ENCODE measurements at regions not wholly inside any gene's neighbourhood (a gene's known extent, or its start where the extent isn't known, plus 50 kb on each side); places are given as distances from the start of the nearest gene placed in this dataset.

GRCh38 chr4:96599752-96600151, 759.9 kb downstream of the PDHA2 start:
- H3K36me3 ChIP-seq (ENCODE audit: control insufficient read depth, low read depth, low read length) = no peaks in the 10 kb centered on the region
- no peak overlapping the region for H3K27ac ChIP-seq (ENCODE audit: low read length)
- no peaks in the 10 kb centered on the region for H3K27me3 ChIP-seq (ENCODE audit: control insufficient read depth, insufficient read depth, low read length)
- peaks cover 8% of the 10 kb centered on the region for H3K4me1 ChIP-seq (ENCODE audit: control insufficient read depth, low read depth, low read length)
- H3K9me3 ChIP-seq (ENCODE audit: control insufficient read depth, low read depth, low read length) = no peaks in the 10 kb centered on the region
- no peak overlapping the region for H3K9ac ChIP-seq (ENCODE audit: low read length)
- H3K4me3 ChIP-seq (ENCODE audit: low read length) = no peak overlapping the region

DNA sequence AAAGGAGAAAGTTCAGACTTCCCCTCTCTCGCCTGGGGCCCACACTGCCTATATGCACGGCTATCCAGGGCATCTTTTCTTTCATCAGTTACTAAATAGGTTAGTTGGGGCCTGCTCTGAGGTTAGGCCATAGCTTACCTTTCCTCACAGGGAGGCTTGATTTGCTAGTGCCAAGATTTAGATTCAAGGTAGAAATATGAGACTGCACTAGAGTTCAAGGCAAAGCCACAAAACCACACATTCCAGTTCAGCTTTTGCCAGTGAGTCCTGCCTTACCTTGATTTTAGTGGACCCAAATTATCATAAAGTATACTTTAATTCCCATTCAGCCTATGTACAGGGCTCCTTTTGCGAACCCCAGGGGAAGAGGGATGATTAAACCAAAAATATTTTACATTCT, 762.8 kb downstream of the PDHA2 start:
- Histone ChIP-seq H3K4me3 (ENCODE audit: low read length) (no peak overlapping the region), H3K4me1 (ENCODE audit: control insufficient read depth, low read depth, low read length) (peaks cover 8% of the 10 kb centered on the region), H3K27ac (ENCODE audit: low read length) (no peak overlapping the region), H3K9me3 (ENCODE audit: control insufficient read depth, low read depth, low read length) (no peaks in the 10 kb centered on the region), H3K36me3 (ENCODE audit: control insufficient read depth, low read depth, low read length) (no peaks in the 10 kb centered on the region), H3K9ac (ENCODE audit: low read length) (no peak overlapping the region), H3K27me3 (ENCODE audit: control insufficient read depth, insufficient read depth, low read length) (no peaks in the 10 kb centered on the region)

DNA sequence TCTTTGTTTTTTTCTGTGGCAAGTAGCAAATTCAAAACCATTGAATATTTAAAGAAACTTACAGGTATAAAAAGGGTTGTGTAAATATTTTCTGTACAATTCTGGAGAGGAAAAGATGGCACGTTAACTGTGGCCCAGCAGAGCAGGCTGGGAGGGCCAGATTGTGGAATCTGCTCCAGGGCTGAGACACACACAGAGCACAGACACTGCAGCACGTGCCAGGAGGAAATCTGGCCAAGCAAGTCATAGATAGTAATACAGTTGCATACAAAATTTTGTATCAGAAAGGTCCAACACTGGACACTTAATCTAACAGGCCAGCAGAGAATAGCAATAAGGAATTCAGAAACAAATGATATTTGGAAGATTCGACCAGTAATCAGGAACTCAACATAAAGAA, 763.7 kb downstream of the PDHA2 start:
- peaks cover 8% of the 10 kb centered on the region for H3K4me1 ChIP-seq (ENCODE audit: control insufficient read depth, low read depth, low read length)
- no peaks in the 10 kb centered on the region for H3K36me3 ChIP-seq (ENCODE audit: control insufficient read depth, low read depth, low read length)
- no peak overlapping the region for H3K9ac ChIP-seq (ENCODE audit: low read length)
- H3K27ac ChIP-seq (ENCODE audit: low read length) = no peak overlapping the region
- H3K9me3 ChIP-seq (ENCODE audit: control insufficient read depth, low read depth, low read length) = no peaks in the 10 kb centered on the region
- H3K4me3 ChIP-seq (ENCODE audit: low read length) = no peak overlapping the region
- H3K27me3 ChIP-seq (ENCODE audit: control insufficient read depth, insufficient read depth, low read length) = no peaks in the 10 kb centered on the region

GRCh38 chr4:96606451-96606850, 766.6 kb downstream of the PDHA2 start:
- no peaks in the 10 kb centered on the region for H3K4me1 ChIP-seq (ENCODE audit: control insufficient read depth, low read depth, low read length)
- H3K36me3 ChIP-seq (ENCODE audit: control insufficient read depth, low read depth, low read length) = no peaks in the 10 kb centered on the region
- no peak overlapping the region for H3K9ac ChIP-seq (ENCODE audit: low read length)
- H3K27ac ChIP-seq (ENCODE audit: low read length) = no peak overlapping the region
- no peak overlapping the region for H3K4me3 ChIP-seq (ENCODE audit: low read length)
- no peaks in the 10 kb centered on the region for H3K27me3 ChIP-seq (ENCODE audit: control insufficient read depth, insufficient read depth, low read length)
- no peaks in the 10 kb centered on the region for H3K9me3 ChIP-seq (ENCODE audit: control insufficient read depth, low read depth, low read length)

GRCh38 chr4:96626023-96626422, 786.1 kb downstream of the PDHA2 start:
- no peak overlapping the region for H3K27ac ChIP-seq (ENCODE audit: low read length)
- no peaks in the 10 kb centered on the region for H3K27me3 ChIP-seq (ENCODE audit: control insufficient read depth, insufficient read depth, low read length)
- H3K9ac ChIP-seq (ENCODE audit: low read length) = no peak overlapping the region
- H3K4me3 ChIP-seq (ENCODE audit: low read length) = no peak overlapping the region
- H3K4me1 ChIP-seq (ENCODE audit: control insufficient read depth, low read depth, low read length) = no peaks in the 10 kb centered on the region
- H3K9me3 ChIP-seq (ENCODE audit: control insufficient read depth, low read depth, low read length) = no peaks in the 10 kb centered on the region
- no peaks in the 10 kb centered on the region for H3K36me3 ChIP-seq (ENCODE audit: control insufficient read depth, low read depth, low read length)

GRCh38 chr4:96630839-96631238, 790.9 kb downstream of the PDHA2 start:
- no peak overlapping the region for H3K9ac ChIP-seq (ENCODE audit: low read length)
- no peaks in the 10 kb centered on the region for H3K36me3 ChIP-seq (ENCODE audit: control insufficient read depth, low read depth, low read length)
- no peaks in the 10 kb centered on the region for H3K27me3 ChIP-seq (ENCODE audit: control insufficient read depth, insufficient read depth, low read length)
- no peak overlapping the region for H3K27ac ChIP-seq (ENCODE audit: low read length)
- H3K4me3 ChIP-seq (ENCODE audit: low read length) = no peak overlapping the region
- no peaks in the 10 kb centered on the region for H3K4me1 ChIP-seq (ENCODE audit: control insufficient read depth, low read depth, low read length)
- H3K9me3 ChIP-seq (ENCODE audit: control insufficient read depth, low read depth, low read length) = no peaks in the 10 kb centered on the region

GRCh38 chr4:96637971-96638412, 798.1 kb downstream of the PDHA2 start:
- no peak overlapping the region for H3K4me3 ChIP-seq (ENCODE audit: low read length)
- H3K27ac ChIP-seq (ENCODE audit: low read length) = no peak overlapping the region
- no peak overlapping the region for H3K9ac ChIP-seq (ENCODE audit: low read length)
- no peaks in the 10 kb centered on the region for H3K9me3 ChIP-seq (ENCODE audit: control insufficient read depth, low read depth, low read length)
- H3K36me3 ChIP-seq (ENCODE audit: control insufficient read depth, low read depth, low read length) = no peaks in the 10 kb centered on the region
- H3K27me3 ChIP-seq (ENCODE audit: control insufficient read depth, insufficient read depth, low read length) = no peaks in the 10 kb centered on the region
- H3K4me1 ChIP-seq (ENCODE audit: control insufficient read depth, low read depth, low read length) = no peaks in the 10 kb centered on the region

DNA sequence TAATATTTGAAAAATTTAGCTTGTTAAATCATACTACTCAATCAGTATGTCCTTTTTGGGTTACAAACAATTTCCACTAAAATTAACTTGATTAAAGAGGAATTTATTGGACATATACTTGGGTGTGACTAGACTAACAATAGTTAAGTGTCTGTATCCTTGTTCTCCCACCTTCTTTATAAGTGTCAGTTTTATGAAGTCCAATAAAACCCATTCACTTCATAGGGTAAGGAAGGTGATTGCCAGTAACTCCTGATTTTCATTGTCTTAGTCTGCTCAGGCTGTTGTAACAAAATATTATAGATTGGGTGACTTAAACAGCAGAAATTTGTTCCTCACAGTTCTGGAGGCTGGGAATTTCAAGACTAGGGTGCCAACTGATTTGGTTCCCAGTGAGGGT, 800.0 kb downstream of the PDHA2 start:
- H3K4me1 ChIP-seq (ENCODE audit: control insufficient read depth, low read depth, low read length) = no peaks in the 10 kb centered on the region
- no peak overlapping the region for H3K9ac ChIP-seq (ENCODE audit: low read length)
- H3K27ac ChIP-seq (ENCODE audit: low read length) = no peak overlapping the region
- no peaks in the 10 kb centered on the region for H3K27me3 ChIP-seq (ENCODE audit: control insufficient read depth, insufficient read depth, low read length)
- no peaks in the 10 kb centered on the region for H3K9me3 ChIP-seq (ENCODE audit: control insufficient read depth, low read depth, low read length)
- H3K36me3 ChIP-seq (ENCODE audit: control insufficient read depth, low read depth, low read length) = no peaks in the 10 kb centered on the region
- H3K4me3 ChIP-seq (ENCODE audit: low read length) = no peak overlapping the region

DNA sequence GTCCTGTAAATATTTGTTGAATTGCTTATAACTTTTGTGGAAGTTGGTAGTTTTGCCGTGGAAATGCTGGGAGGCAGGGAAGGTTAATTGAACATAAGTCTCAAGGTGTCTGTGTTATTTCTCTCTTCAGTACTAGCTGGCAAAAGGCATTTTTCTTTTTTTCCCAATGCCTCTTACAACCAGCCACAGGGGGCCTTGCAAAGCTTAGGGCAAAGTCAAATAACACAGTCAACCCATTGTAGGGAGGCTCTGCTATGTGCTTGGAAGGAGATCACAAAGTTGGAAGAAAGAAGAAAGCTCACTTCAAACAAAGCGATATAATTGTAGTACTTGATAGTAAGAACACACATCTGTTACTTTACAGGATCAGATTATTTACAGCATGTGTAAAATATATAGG, 802.6 kb downstream of the PDHA2 start:
- H3K36me3 ChIP-seq (ENCODE audit: control insufficient read depth, low read depth, low read length) = no peaks in the 10 kb centered on the region
- H3K4me3 ChIP-seq (ENCODE audit: low read length) = no peak overlapping the region
- H3K9me3 ChIP-seq (ENCODE audit: control insufficient read depth, low read depth, low read length) = no peaks in the 10 kb centered on the region
- no peaks in the 10 kb centered on the region for H3K4me1 ChIP-seq (ENCODE audit: control insufficient read depth, low read depth, low read length)
- no peaks in the 10 kb centered on the region for H3K27me3 ChIP-seq (ENCODE audit: control insufficient read depth, insufficient read depth, low read length)
- H3K9ac ChIP-seq (ENCODE audit: low read length) = no peak overlapping the region
- no peak overlapping the region for H3K27ac ChIP-seq (ENCODE audit: low read length)

GRCh38 chr4:96646146-96646545, 806.3 kb downstream of the PDHA2 start:
- H3K27me3 ChIP-seq (ENCODE audit: control insufficient read depth, insufficient read depth, low read length) = no peaks in the 10 kb centered on the region
- no peaks in the 10 kb centered on the region for H3K4me1 ChIP-seq (ENCODE audit: control insufficient read depth, low read depth, low read length)

GRCh38 chr4:96649536-96649935, 809.6 kb downstream of the PDHA2 start:
- Histone ChIP-seq H3K27me3 (ENCODE audit: control insufficient read depth, insufficient read depth, low read length) (no peaks in the 10 kb centered on the region), H3K4me1 (ENCODE audit: control insufficient read depth, low read depth, low read length) (no peaks in the 10 kb centered on the region), H3K4me3 (ENCODE audit: low read length) (no peak overlapping the region), H3K36me3 (ENCODE audit: control insufficient read depth, low read depth, low read length) (no peaks in the 10 kb centered on the region), H3K27ac (ENCODE audit: low read length) (no peak overlapping the region), H3K9ac (ENCODE audit: low read length) (no peak overlapping the region), H3K9me3 (ENCODE audit: control insufficient read depth, low read depth, low read length) (peaks cover 8% of the 10 kb centered on the region)

More at GRCh38 chr4:96646146-96646545, 806.3 kb downstream of the PDHA2 start:
- Histone ChIP-seq H3K9ac (ENCODE audit: low read length) (no peak overlapping the region), H3K4me3 (ENCODE audit: low read length) (no peak overlapping the region), H3K36me3 (ENCODE audit: control insufficient read depth, low read depth, low read length) (no peaks in the 10 kb centered on the region), H3K9me3 (ENCODE audit: control insufficient read depth, low read depth, low read length) (no peaks in the 10 kb centered on the region), H3K27ac (ENCODE audit: low read length) (no peak overlapping the region)

DNA sequence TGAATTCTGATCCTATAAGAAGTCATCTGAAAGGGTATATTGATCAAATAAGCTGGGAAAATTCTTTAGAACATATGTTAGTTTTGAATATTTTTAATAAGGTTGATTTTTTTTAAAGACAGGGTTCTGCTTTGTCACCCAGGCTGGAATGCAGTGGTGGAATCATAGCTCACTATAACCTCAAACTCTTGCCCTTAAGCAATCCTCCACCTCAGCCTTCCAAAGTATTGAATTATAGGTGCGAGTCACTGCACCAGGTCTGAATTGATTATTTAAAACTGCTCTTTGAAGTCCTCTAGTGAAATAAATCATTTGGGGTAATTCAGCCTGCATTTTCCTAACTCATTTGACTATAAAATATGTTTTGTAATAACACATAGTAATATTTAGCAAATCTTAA, 812.3 kb downstream of the PDHA2 start:
- Histone ChIP-seq H3K4me3 (ENCODE audit: low read length) (no peak overlapping the region), H3K27ac (ENCODE audit: low read length) (no peak overlapping the region)

More for the DNA sequence above, 812.3 kb downstream of the PDHA2 start:
- no peaks in the 10 kb centered on the region for H3K27me3 ChIP-seq (ENCODE audit: control insufficient read depth, insufficient read depth, low read length)
- H3K9me3 ChIP-seq (ENCODE audit: control insufficient read depth, low read depth, low read length) = peaks cover 8% of the 10 kb centered on the region
- no peaks in the 10 kb centered on the region for H3K4me1 ChIP-seq (ENCODE audit: control insufficient read depth, low read depth, low read length)
- H3K36me3 ChIP-seq (ENCODE audit: control insufficient read depth, low read depth, low read length) = no peaks in the 10 kb centered on the region
- H3K9ac ChIP-seq (ENCODE audit: low read length) = no peak overlapping the region

Data from iPS-18a (cell line).